ENCODE measurements at regions not wholly inside any gene's neighbourhood (a gene's known extent, or its start where the extent isn't known, plus 50 kb on each side); places are given as distances from the start of the nearest gene placed in this dataset.
"Not testable (repeated sequence)": the region's sequence is repeated elsewhere in the genome, so short reads cannot be mapped to it uniquely, and the experiment has no call there.

DNA sequence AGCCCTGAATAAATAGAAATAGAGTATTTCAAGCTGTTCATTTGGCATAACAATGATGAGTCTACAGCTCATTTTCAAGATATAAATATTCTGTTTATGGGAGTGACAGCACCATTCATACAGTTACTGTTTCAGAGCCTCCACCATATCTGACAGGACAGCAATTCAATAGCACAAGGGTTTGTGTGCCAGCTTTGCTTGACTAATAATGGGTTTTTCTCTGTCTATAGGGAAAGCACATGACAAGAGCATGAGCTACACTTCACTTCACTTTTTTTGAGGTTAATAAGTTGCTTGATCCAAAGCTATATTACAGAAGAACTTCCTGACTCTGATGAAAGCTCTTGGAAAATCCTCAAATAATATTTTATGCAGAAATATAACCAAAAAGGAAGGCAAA lies 297.1 kb downstream of the RPIA start:
- in situ Hi-C loops (cut with MboI; ENCODE audit: low sequenced_read_pairs, unreplicated experiment); DNase-seq (ENCODE audit: low spot score): not testable (repeated sequence)

DNA sequence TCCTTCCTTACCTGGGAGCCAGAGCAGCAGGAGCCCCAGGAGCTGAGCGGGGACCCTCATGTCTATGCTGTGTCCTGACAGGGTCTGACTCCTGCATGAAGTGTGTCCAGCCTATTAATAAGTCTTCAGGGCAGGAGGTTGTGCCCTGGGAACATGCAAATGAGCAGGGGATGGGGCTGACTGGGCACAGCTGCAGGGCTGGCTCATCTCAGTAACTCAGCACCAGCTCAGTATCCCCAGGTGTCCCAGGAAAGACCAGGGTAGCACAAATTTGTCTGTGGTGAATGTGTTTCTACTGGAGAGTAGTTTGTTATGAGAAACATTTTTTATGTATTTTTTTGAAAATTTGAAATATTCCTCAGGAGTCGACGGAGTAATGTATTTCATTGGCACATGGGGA lies 301.3 kb downstream of the RPIA start:
- in situ Hi-C loops (cut with MboI; ENCODE audit: low sequenced_read_pairs, unreplicated experiment), result not testable (repeated sequence)

DNA sequence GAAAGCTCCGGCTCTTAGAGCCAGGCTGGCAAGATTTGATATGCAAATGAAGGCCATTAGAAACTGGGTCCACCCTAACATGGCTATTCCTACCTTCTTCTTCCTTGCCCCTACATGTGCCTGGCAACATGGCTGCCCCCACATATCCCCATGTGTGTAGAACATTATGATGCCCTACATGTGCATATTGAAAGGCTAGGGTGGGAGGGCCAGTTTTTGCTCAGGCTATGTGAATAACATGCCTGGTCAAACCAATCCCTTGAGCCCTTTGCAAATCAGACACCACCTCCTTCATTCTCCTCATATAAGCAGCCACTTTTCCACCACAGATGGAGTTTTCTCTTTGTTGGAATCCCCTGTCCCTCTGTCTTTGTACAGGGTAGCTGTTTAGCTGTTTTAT lies 303.4 kb downstream of the RPIA start:
- in situ Hi-C loops (cut with MboI; ENCODE audit: low sequenced_read_pairs, unreplicated experiment); DNase-seq (ENCODE audit: low spot score): not testable (repeated sequence)

More for the DNA sequence above, 301.3 kb downstream of the RPIA start:
- DNase-seq (ENCODE audit: low spot score), result not testable (repeated sequence)

GRCh38 chr2:88996588-88996987 lies 305.1 kb downstream of the RPIA start:
- in situ Hi-C loops (cut with MboI; ENCODE audit: low sequenced_read_pairs, unreplicated experiment); DNase-seq (ENCODE audit: low spot score): not testable (repeated sequence)

GRCh38 chr2:88999365-88999764 lies 307.9 kb downstream of the RPIA start:
- no peak for TF ChIP-seq CTCF (IDR thresholded peaks at IDR 0.05; ENCODE audit: borderline replicate concordance, control extremely low read depth, extremely low read depth, insufficient read depth, missing control alignments)
- DNase-seq (ENCODE audit: low spot score), result no peak
- in situ Hi-C loops (cut with MboI; ENCODE audit: low sequenced_read_pairs, unreplicated experiment), result no loop called here

- in situ Hi-C loops (cut with MboI; ENCODE audit: low sequenced_read_pairs, unreplicated experiment), result no loop called here
- no peak for DNase-seq (ENCODE audit: low spot score)
- no peak for TF ChIP-seq CTCF (IDR thresholded peaks at IDR 0.05; ENCODE audit: borderline replicate concordance, control extremely low read depth, extremely low read depth, insufficient read depth, missing control alignments)
These were observed 308.8 kb downstream of the RPIA start for GRCh38 chr2:89000235-89000634.

- DNase-seq (ENCODE audit: low spot score); in situ Hi-C loops (cut with MboI; ENCODE audit: low sequenced_read_pairs, unreplicated experiment): not testable (repeated sequence)
These were observed 312.8 kb downstream of the RPIA start for GRCh38 chr2:89004238-89004637.

DNA sequence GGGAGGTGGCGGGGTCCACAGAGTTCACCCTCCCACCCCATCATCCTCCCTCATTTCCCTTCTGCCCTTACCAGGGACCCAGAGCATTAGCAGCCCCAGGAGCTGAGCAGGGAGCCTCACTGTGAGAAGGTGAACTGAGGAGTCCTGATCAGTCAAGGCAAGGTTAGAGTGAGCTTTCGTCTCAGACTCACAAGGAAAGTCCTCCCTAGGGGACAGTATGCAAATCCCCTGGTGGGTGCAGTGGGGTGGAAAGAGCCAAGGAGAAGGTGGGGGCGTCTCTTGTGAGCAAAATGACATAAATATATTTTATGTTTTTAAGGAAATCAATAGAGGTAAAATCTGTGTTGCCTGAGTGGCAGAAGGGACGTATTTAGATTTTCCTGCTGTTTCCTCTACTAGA lies 329.1 kb downstream of the RPIA start:
- DNase-seq (ENCODE audit: low spot score); in situ Hi-C loops (cut with MboI; ENCODE audit: low sequenced_read_pairs, unreplicated experiment): not testable (repeated sequence)

- in situ Hi-C loops (cut with MboI; ENCODE audit: low sequenced_read_pairs, unreplicated experiment); DNase-seq (ENCODE audit: low spot score): not testable (repeated sequence)
These were observed 334.8 kb downstream of the RPIA start for GRCh38 chr2:89026296-89026695.

DNA sequence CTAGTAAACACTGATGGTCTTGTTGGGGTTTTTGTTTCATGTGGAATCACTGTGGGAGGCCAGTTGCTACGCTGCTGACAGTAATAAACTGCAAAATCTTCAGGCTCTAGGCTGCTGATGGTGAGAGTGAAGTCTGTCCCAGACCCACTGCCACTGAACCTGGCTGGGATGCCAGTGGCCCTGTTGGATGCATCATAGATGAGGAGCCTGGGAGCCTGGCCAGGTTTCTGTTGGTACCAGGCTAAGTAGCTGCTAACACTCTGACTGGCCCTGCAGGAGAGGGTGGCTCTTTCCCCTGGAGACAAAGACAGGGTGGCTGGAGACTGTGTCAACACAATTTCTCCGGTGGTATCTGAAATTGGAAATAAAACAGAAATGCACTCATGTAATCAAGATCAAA lies 335.6 kb downstream of the RPIA start:
- DNase-seq (ENCODE audit: low spot score); in situ Hi-C loops (cut with MboI; ENCODE audit: low sequenced_read_pairs, unreplicated experiment): not testable (repeated sequence)

DNA sequence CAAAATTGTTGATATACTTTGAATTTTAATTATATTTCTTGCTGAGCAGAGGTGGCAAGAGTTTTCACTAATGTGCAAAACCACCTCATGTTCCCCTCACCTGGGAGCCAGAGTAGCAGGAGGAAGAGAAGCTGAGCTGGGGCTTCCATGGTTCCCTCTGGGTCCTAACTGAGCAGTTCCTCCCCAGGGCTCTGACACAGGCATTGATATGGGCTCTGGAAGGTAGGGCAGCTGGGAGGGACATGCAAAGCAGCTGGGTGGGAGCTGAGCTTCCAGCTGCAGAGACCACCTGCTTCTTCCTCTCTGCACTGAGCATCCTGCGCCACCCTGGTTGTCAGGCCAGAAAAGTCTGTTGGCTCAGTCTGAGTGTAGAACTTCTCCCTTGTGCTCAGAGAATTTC lies 336.1 kb downstream of the RPIA start:
- in situ Hi-C loops (cut with MboI; ENCODE audit: low sequenced_read_pairs, unreplicated experiment); DNase-seq (ENCODE audit: low spot score): not testable (repeated sequence)

DNA sequence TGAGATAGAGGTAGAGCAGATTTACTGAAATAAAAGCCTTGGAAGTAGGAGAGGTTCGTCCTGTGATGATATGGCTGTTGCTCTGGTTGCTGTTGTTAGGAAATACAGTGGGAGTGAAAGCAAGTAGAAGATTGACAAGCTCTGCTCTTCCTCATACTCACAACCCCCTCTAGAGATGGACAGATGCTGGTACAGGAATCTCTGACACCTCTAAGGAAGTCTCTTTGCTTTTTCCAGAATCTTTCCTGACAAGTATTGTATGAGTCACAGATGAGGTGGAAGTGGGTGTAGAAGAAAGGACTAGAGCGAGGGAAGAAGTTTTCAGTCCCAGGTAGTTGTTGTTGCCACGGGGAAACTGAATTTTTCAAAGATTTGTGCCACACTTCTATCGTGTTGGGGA lies 337.8 kb downstream of the RPIA start:
- DNase-seq (ENCODE audit: low spot score); in situ Hi-C loops (cut with MboI; ENCODE audit: low sequenced_read_pairs, unreplicated experiment): not testable (repeated sequence)

All from GM13976 (cell line).